C4-2B (cell line): ENCODE measurements at regions not wholly inside any gene's neighbourhood (a gene's known extent, or its start where the extent isn't known, plus 50 kb on each side); places are given as distances from the start of the nearest gene placed in this dataset.

Experiments used
- CTCF ChIP-seq: fragments of 450-650 bp; conservative IDR thresholded peaks from 2 replicates; pipeline ENCODE4 v1.5.1; 2017; ENCODE audit warnings: mild to moderate bottlenecking
- ZFX ChIP-seq: fragments of 450-650 bp; IDR thresholded peaks from 2 replicates; pipeline ENCODE4 v1.6.1; 2017

DNA sequence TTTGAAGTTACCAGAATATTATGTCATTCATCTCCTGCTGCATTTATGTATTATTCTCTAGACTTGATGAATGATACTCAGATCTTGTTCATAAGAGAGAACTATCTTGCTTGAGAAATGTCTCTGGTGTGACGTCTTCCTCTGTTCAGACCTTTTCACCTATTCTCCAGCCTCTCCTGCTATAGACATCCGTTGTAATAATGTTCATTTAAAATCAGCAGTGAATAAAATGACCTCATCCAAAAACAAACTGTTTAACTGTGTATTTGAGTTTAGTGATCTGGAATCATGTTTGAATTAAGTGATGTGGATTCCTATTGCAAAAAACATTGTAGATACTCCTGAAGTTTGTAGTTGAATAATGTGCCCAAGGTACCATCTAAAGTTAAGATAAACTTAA is 487.1 kb downstream of the PCNX1 start:
- no peak for TF ChIP-seq CTCF
- TF ChIP-seq ZFX: no peak
